Heart left ventricle (tissue), 16 donors: ENCODE measurements at regions not wholly inside any gene's neighbourhood (a gene's known extent, or its start where the extent isn't known, plus 50 kb on each side); places are given as distances from the start of the nearest gene placed in this dataset.

Experiments
- ATAC-seq, 4 donors: fragments of 200-7000 bp; cut with Tn5 transposase; one replicate each; pipeline ENCODE4 v1.9.1; 2020 to 2022; ENCODE audit warnings: moderate library complexity in 4 of 4, mild to moderate bottlenecking in 3 of 4, moderate number of reproducible peaks in 1 of 4
- DNase-seq, 5 donors: peaks; one replicate each; pipeline ENCODE4 v3.0.0-alpha.2; 2020
- H3K27ac ChIP-seq, 12 donors: fragments of 200-600 bp; sonication (generic) in 4 of 12; one replicate each; pipeline versions ENCODE4 v1.5.0 to v1.8.0; 2016 to 2022; ENCODE audit warnings: mild to moderate bottlenecking in 2 of 12
- H3K27me3 ChIP-seq, 9 donors: fragments of 200-600 bp; sonication (generic) in 2 of 9; one replicate each; pipeline versions ENCODE4 v1.5.1 to v1.8.0; 2016 to 2022; ENCODE audit warnings: mild to moderate bottlenecking in 3 of 9
- H3K36me3 ChIP-seq, 9 donors: fragments of 200-600 bp; sonication (generic) in 2 of 9; one replicate each; pipeline versions ENCODE4 v1.5.0 to v1.8.0; 2018 to 2022; ENCODE audit warnings: mild to moderate bottlenecking in 2 of 9
- H3K4me1 ChIP-seq, 12 donors: fragments of 200-600 bp; sonication (generic) in 4 of 12; one replicate each; pipeline versions ENCODE4 v1.5.0 to v1.8.0; 2016 to 2022; ENCODE audit warnings: mild to moderate bottlenecking in 3 of 12
- H3K4me3 ChIP-seq, 12 donors: fragments of 200-600 bp; sonication (generic) in 4 of 12; one replicate each; pipeline versions ENCODE4 v1.5.0 to v1.8.0; 2017 to 2022; ENCODE audit warnings: mild to moderate bottlenecking in 9 of 12, moderate library complexity in 4 of 12
- H3K9me3 ChIP-seq, 12 donors: fragments of 200-600 bp; sonication (generic) in 4 of 12; one replicate each; pipeline versions ENCODE4 v1.5.0 to v1.8.0; 2016 to 2022; ENCODE audit warnings: mild to moderate bottlenecking in 1 of 12
- POLR2A ChIP-seq, 2 donors: fragments of 450-650 bp; IDR thresholded peaks; one replicate each; pipeline ENCODE4 v1.6.1; 2017; ENCODE audit warnings: antibody characterized with exemption in 2 of 2, mild to moderate bottlenecking in 2 of 2, moderate library complexity in 2 of 2
- WGBS, 4 donors: extraction: QIAGEN DNeasy Blood & Tissue Kit in 2 of 4; methylation state at CpG; one replicate each; pipeline versions ENCODE4 v1.1.5 to v1.1.7; 2013 to 2018; 5-methylcytosine and 5-hydroxymethylcytosine counted together
- intact Hi-C, 10 donors: fragments of 100-400 bp; cut with DNase I; formaldehyde crosslinking; loops; one replicate each; pipeline versions ENCODE4 v1.11.1 to v1.14.2; 2022
- TF ChIP-seq, protein P1 (sequence below), 12 donors: fragments of 200-600 bp; sonication (generic) in 4 of 12; IDR thresholded peaks; one replicate each; pipeline versions ENCODE4 v1.5.0 to v1.8.0; 2018 to 2022; ENCODE audit warnings: antibody characterized with exemption in 12 of 12, mild to moderate bottlenecking in 5 of 12
- donor health status: ischemic (EF 13 %, LVEDD 7.1; RV severe dilation, severe dysfunction).
- donor health status: healthy with polysubstance abuse.
- donor health status: DM: no; HTN: yes; CAD: no.
- donor health status: DM: no; HTN: no; CAD: no.
- donor health status: ischemic (EF 25% LVEDD 6.9; RV normal size, moderate dysfunction).
- donor health status: ischemic (EF 25% LVEDD 5.7; RV mildly dilated, moderate dysfunction).
- donor health status: healthy.
- donor health status: DM: yes; HTN: yes; CAD: no.
- donor health status: ischemic (EF 35%, LVEDD 5.7; RV mildly dilated, moderate dysfunction).
- donor health status: nonischemic (EF 11% LVEDD 7.7; RV severe dilation, severe dysfunction).
- donor health status: DM: yes; HTN: yes; CAD: no.
- donor health status: PGD.
- donor health status: ischemic (EF 29% LVEDD 5.4; RV normal size, mild dysfunction).
- donor health status: nonischemic (EF 23%, LVEDD 6.1; RV moderate dilation, normal function).

DNA sequence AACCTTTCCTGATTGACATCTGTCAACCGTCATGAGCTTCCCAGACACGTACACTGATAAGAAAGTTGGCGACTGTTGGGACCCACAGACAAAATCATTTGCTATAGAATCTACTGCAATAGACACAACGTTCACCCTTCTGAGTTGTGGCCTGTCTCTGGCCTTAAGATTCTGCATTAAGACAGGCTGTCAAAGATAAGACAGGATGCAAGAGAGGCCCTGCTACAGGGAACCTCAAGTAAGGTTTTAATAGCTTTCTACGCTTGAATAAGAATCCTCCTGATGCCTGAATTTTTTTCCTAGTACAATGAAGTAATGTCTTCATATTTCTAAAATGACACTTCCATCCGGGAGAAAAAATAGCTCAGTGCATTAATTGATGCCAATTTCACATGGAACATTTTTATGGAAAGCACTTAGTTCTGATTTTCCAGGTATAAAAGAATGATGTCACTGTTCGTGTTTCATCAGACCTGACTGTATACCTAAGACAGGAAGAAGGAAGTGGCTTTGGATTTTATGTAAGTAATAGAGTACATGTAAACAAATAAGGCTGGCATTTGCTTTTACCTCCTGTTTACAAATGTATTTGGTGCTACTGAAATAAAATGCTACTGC, 275.2 kb upstream of the GPC6 start:
- ATAC-seq (no peak), DNase-seq (no peak)
- no peak overlapping the region for H3K27ac ChIP-seq
- H3K27me3 ChIP-seq: no peaks in the 10 kb centered on the region
- H3K36me3 ChIP-seq: no peaks in the 10 kb centered on the region
- intact Hi-C loops: no loop called here
- H3K4me1 ChIP-seq: no peaks in the 10 kb centered on the region
- H3K9me3 ChIP-seq: peaks cover 0 to 2% (median 0%) of the 10 kb centered on the region in 12 donors
- 39 to 54% (median 46%) methylated on average over 7 of the region's 7 CpGs for WGBS, 4 donors
- TF ChIP-seq, protein P1, sequence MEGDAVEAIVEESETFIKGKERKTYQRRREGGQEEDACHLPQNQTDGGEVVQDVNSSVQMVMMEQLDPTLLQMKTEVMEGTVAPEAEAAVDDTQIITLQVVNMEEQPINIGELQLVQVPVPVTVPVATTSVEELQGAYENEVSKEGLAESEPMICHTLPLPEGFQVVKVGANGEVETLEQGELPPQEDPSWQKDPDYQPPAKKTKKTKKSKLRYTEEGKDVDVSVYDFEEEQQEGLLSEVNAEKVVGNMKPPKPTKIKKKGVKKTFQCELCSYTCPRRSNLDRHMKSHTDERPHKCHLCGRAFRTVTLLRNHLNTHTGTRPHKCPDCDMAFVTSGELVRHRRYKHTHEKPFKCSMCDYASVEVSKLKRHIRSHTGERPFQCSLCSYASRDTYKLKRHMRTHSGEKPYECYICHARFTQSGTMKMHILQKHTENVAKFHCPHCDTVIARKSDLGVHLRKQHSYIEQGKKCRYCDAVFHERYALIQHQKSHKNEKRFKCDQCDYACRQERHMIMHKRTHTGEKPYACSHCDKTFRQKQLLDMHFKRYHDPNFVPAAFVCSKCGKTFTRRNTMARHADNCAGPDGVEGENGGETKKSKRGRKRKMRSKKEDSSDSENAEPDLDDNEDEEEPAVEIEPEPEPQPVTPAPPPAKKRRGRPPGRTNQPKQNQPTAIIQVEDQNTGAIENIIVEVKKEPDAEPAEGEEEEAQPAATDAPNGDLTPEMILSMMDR (IDR thresholded peaks at IDR 0.05): no peak
- no peak for TF ChIP-seq POLR2A (IDR thresholded peaks at IDR 0.05)
- no peak overlapping the region for H3K4me3 ChIP-seq

DNA sequence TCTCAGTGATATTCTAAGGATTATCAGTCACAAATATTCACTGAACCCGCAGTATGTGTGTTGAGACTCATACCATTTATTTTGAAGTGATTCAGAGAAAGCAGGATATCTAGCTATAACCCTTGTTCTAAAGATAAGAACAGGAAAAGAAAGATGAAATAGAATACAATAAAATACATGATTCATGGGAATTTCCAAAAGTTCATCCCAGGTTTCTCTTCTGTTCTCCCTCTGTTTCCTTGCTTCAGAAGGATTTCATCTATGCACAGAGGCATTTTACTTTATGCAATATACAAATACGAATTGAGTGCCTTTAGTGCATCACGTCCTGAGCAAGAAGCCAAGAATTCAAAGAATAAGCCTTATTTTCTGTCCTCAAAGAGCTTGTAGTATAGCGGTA, 274.4 kb upstream of the GPC6 start:
- DNase-seq (no peak), ATAC-seq (no peak)
- TF ChIP-seq POLR2A (IDR thresholded peaks at IDR 0.05): no peak
- TF ChIP-seq, protein P1 (IDR thresholded peaks at IDR 0.05): no peak
- no peaks in the 10 kb centered on the region for H3K36me3 ChIP-seq
- intact Hi-C loops: no loop called here
- no peak overlapping the region for H3K27ac ChIP-seq
- H3K27me3 ChIP-seq: no peaks in the 10 kb centered on the region
- 55 to 67% (median 60%) methylated on average over 4 of the region's 4 CpGs for WGBS, 4 donors
- H3K4me3 ChIP-seq: no peak overlapping the region
- no peaks in the 10 kb centered on the region for H3K4me1 ChIP-seq
- H3K9me3 ChIP-seq: peaks cover 0 to 9% (median 0%) of the 10 kb centered on the region in 12 donors

DNA sequence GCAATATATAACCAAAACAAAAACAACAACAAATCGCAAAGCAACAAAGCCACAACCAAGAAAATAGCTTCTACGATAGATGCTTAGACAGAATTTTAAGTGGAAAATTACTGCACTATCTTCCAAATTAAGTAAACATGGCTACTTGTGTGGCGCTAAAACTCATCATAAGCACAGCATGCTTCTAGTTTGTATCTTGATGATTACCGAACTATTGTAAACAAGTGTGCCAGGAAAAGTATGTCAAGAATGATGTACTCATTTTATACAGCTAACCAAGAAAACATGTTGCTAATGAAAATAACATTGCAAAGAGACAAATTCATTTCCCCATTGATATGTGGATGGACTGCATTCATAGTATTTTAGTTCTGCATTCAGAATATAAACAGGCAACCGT, 271.9 kb upstream of the GPC6 start:
- H3K27me3 ChIP-seq: no peaks in the 10 kb centered on the region
- 73 to 91% (median 89%) methylated on average over 5 of the region's 5 CpGs for WGBS, 4 donors
- intact Hi-C loops: no loop called here
- no peaks in the 10 kb centered on the region for H3K4me1 ChIP-seq
- TF ChIP-seq, protein P1 (IDR thresholded peaks at IDR 0.05): no peak
- TF ChIP-seq POLR2A (IDR thresholded peaks at IDR 0.05): no peak
- ATAC-seq (no peak), DNase-seq (no peak)
- H3K9me3 ChIP-seq: peaks cover 0 to 9% (median 0%) of the 10 kb centered on the region in 12 donors
- H3K27ac ChIP-seq: no peak overlapping the region
- H3K4me3 ChIP-seq: no peak overlapping the region
- H3K36me3 ChIP-seq: no peaks in the 10 kb centered on the region

DNA sequence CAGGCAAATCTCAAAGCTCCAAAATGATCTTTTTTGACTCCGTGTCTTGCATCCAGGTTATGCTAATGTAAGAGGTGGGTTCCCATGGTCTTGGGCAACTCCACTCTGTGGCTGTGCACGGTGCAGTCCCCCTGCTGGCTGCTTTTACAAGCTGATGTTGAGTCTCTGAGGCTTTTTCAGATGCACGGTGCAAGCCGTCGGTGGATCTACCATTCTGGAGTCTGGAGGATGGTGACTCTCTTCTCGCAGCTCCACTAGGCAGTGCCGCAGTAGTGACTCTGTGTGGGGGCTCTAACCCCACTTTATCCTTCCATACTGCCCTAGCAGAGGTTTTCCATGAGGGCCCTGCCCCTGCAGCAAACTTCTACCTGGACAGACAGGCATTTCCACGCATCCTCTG, 266.8 kb upstream of the GPC6 start:
- Histone ChIP-seq H3K4me3 (no peak overlapping the region), H3K27ac (no peak overlapping the region), H3K27me3 (no peaks in the 10 kb centered on the region), H3K4me1 (no peaks in the 10 kb centered on the region), H3K9me3 (peaks cover 0 to 26% (median 0%) of the 10 kb centered on the region in 12 donors), H3K36me3 (no peaks in the 10 kb centered on the region)
- intact Hi-C loops: no loop called here
- no peak for TF ChIP-seq POLR2A (IDR thresholded peaks at IDR 0.05)
- TF ChIP-seq, protein P1 (IDR thresholded peaks at IDR 0.05): no peak
- no peak for ATAC-seq
- no peak for DNase-seq
- WGBS, 4 donors: 81 to 96% (median 89%) methylated on average over 5 to 8 of the region's 8 CpGs
